ENCODE measurements at regions not wholly inside any gene's neighbourhood (a gene's known extent, or its start where the extent isn't known, plus 50 kb on each side); places are given as distances from the start of the nearest gene placed in this dataset.

DNA sequence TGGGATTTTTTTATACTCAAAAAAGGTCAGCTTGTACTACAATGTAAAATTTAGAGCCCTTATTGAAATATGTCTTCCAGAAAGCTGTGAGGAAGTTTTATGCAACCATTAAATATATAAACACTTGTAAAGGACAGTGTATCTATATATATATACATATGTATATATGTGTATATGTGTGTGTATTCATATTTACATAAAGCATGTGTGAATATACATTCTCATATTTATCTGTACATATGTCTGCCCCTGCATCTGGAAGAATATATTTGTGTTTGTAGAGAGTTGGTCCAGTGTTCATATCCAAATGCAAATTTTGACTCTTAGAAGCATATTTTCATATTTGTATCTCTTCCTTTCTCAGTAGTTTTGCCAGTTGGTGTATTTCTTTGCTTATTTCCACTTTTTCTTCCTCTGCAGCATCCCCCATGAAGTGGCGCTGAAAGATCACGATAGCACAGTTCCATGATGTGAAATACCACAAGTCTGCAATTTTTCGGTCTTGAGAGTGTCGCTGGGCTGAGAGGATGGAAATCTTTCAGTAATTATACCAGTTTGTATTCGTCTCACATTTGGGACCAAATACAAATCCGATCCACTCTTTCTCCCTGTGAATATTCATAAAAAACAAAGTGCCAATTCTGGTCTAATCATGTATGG lies 311.7 kb upstream of the DPH6 start:
- DNase-seq (ENCODE audit: low spot score), result no peak

DNA sequence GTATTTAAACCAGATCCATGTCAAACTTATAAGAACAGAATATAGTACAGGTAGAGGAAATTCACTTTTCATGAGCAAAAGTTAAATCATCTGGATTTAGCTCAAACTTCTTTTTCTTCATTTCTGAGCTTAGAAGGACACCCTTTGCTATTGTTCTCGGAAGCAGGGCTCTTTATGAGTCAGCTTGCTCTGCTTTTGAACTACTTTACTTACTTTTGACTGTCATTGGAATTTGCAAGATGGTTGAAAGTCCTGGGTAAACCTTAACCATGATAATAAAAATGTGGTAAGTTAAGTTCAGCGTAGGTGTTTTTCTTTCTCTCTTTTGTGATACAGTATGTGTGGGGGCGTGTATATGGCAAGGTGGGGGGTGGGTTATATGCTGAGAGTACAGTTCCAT lies 312.7 kb upstream of the DPH6 start:
- DNase-seq (ENCODE audit: low spot score), result no peak

DNA sequence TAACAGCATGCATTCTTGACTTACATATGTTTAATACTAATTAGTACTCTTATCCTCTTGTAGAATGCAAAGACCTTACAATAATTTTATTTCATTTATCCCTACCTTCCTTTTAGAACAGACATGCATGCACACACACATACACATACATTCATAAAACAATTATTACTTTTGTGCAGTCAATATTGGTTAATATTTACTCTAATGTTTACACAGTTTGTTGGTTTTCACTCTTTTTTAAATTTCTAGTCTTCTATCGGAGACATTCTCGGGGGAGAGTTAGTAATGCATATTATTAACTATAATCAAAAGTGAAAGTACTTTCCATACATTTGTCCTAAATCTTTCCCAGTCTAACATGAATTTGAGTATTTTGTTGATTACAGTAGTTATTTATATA lies 317.7 kb upstream of the DPH6 start:
- no peak for DNase-seq (ENCODE audit: low spot score)

DNA sequence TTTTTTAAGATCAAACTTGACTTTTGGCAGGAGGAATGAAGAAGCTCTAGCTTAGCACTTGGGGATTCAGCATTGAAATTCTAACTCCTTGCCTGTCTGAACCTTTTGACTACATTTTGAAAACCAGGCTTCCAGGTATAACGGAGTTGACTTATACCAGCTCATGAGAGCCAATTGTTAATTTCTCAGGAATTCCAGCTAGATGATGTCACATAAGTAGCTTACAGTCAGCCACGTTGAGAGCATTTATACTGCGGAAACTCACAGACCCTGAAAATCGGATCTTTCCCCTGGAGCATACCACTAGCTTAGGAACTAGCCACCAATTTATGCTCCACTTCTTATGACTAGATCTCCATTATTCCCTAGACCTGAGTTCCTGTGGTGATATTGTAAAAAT lies 321.4 kb upstream of the DPH6 start:
- no peak for DNase-seq (ENCODE audit: low spot score)

DNA sequence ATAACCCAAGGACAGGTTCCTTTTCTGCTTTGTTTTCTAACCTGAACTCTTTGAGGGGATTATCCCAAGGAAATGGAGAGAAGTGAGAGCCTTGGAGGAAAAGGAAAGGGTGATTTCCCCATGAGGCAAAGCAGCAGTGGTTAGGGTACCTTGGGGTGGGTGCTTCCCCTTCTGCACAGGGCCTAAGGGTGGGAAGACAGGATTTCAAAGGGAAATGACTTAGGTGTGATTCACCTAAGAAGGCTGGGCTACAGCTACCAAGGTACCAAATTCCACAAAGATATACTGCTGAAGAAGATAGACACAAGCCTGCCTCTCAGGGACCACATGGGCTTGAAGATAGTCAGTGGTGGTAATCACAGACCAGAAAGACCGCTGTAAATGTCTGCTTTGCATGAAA lies 325.3 kb upstream of the DPH6 start:
- no peak for DNase-seq (ENCODE audit: low spot score)

DNA sequence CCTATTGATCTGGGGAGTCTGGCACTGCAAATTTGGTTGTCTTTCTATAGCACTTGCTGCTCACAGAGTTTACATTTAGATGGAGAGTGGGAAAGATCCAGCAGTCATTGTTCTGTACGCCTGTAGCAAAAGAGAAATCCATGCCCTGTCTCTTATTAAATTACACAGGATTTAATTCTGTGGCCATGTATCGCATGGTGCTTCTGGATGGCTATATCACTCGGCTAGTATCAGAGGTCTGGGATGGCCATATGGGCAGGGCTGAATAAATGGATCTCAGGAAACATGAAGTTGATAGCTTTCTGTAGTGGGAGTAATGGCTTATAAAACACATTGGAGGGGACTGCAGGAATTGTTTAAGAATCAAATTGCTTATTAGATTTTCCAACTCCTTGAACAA lies 325.8 kb upstream of the DPH6 start:
- DNase-seq (ENCODE audit: low spot score), result no peak

DNA sequence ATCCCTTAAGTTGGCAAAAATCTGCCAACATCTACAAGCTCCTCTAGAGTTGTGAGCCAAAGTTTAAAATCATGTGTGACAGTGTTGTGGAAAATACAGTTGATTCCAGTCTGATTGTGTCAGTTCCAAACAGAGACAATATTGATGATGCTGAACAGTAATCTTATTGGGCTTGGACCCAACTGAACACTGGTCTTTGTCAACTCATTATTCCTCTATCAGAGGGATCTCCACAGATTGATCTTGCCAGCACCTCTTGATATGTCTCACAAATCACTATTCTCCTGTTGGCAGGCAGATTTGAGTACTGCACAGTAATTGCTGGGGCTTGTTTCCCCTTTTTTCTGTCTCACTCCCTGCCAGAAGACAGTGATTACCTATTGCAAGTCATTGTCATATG lies 326.6 kb upstream of the DPH6 start:
- no peak for DNase-seq (ENCODE audit: low spot score)

DNA sequence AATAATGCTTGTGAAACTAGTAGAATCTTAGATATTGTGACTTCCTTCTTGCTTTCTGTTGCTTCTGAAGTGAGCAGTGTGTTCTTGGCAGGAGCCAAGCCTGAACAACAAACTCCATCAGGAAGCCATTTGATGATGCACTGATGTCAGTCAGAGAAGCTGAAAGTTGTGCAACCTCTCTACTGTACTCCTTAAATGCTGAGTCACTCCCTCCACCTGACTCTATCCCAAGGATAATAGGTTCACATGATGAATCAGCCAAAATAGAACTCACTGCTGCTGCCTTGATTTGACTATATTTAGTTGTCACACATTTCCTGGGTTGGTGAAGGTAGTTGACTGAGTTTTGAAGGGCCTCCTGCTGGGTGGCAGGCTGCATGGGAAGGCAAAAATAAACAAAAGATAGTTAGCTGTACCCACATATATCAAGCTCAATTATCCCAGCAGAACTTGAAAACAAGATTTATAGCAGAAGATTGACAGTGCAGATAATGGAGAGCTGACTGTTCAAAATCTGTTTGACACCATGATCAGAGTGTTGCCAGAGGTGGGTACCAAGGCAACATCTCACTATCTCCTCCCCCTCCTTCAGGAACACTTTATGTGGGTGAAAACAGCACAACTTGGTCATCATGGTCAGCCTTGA lies 328.4 kb upstream of the DPH6 start:
- peak; percentile 71 for DNase-seq (ENCODE audit: low spot score)

DNA sequence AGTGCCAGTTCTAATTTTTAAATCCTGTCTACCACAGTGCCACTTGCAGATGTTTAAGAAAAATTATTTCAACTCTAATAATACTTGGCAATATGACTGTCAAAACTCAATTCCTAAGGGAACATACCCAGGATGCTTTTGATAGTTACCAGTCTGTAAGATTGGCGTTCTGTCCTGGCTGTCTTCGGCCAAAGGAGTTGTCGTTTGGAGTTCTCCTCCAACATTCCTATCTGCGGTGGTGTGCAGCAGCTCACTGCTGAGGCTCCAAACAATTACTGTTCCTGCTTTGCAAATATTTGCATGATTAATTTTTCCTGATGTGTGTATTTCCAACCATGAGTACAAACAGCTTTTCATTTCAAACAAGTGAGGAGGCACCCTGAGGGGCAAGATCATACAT lies 330.8 kb upstream of the DPH6 start:
- no peak for DNase-seq (ENCODE audit: low spot score)

DNA sequence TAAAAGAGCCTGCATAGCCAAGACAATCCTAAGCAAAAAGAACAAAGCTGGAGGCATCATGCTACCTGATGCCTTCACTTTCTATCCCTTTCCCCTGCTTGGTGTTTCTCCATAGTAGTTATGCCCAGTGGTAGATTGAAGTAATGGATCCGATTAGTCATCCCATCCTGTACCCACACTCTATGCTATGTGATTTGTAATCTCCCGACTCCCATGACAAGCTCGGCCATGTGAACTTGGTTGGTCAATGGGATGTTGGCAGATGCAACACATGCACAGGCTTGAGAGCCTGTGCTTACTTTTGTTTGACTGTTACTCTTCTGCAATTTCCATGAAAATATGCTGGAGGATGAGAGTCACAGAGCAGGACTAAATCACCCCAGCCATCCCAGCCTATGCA lies 334.9 kb upstream of the DPH6 start:
- peak; percentile 1 for DNase-seq (ENCODE audit: low spot score)

DNA sequence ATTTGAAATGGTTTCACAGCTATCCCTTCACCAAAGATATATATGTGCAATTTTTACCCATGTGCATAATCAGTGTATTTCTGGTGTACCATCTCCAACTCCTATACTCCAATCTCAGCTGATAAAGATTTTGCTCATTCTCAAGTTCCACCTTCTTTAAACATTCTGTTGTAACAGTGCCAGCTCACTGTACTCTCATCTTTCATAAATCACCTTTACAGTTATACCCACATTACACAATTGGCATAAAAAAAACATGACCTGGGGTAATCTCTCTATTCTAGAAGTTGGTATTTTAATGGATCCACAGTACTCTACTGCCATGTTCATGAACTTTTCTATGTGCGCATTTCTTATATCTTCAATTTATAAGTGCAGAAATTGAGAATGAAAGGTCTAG lies 339.9 kb upstream of the DPH6 start:
- DNase-seq (ENCODE audit: low spot score), result no peak

DNA sequence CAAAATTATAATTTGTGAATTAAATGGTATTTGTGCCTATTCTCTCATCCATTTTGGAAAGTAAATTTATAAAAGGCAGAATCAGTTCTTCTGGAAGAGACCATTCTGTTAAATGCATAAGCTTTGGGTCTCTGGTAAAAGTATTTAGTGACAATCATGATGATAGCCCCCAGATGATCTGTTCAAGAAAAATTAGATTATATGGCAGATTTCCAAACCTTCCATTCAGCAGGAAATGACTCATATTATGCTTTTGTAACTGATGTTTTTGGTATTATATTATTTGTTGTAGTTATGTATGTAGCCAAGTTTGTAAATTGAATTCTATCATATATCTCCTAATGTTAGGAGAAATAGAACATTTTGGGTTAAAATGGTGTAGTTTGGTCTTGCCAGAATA lies 340.8 kb upstream of the DPH6 start:
- DNase-seq (ENCODE audit: low spot score), result peak; percentile 17

DNA sequence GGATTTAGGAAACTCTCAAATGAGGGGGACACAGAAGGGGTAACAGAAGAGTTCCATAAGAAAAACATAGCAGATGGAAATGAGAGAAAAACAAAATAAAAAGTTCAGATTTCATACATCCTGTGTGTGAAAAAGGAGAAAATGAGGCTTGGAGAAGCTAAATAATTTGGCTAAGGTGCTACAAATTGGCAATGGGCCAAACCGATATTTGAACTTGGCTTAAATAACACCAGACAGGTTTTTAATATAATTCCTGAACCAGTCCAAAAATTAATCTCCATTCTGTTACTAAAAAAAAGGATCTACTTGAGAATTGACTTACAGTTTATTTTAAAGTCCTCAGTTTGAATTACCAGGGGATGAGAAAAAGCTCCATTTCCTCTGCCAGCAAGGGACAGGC lies 342.9 kb upstream of the DPH6 start:
- DNase-seq (ENCODE audit: low spot score), result no peak

DNA sequence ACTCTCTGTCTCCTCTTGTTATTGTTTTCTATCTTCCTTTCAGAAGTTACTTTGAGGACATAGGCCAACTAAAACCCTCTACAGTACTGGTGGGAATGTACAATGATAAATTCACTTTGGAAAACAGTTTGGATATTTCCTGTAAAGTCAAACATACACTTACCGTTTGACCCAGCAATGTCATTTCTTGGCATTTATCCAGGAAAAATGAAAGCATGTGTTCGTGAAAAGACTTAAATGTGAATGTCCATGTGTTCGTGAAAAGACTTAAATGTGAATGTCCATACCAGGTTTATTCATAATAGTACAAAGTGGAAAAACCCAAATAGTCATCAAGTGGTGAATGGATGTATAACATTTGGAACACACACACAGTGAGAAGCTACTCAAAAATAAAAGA lies 361.5 kb upstream of the DPH6 start:
- no peak for DNase-seq (ENCODE audit: low spot score)

DNA sequence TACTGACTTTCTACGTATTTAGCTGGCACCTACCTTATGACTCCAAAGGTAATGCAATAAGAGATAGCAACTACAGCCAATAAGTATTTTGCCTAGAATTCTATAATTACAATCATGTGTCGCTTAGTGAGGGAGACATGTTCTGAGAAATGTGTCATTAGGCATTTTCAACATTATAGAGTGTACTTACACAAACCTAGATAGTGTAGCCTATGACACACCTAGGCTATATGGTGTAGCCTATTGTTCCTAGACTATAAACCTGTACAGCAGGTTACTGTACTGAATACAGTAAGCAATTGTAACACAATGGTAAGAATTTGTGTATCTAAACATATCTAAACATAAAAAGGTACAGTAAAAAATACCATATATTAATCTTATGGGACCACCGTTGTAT lies 363.4 kb upstream of the DPH6 start:
- no peak for DNase-seq (ENCODE audit: low spot score)

DNA sequence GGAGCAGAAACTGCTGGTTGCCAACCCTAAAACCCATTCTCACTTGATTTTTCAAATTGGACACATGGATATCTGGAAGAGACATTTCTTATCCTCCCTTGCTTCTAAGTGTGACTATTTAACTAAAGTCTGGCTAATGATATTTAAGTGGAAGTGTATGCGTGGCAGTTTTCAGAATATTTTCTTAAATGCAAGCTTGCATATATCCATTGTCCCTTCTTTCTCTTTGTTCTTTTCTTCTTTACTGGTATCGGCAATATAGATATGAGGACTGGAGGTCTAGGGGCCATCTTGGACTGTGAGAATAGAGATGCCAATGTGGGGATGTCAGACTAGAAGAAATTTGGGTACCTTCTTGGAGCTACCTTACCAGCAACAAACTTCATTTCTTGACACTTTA lies 364.3 kb upstream of the DPH6 start:
- no peak for DNase-seq (ENCODE audit: low spot score)

DNA sequence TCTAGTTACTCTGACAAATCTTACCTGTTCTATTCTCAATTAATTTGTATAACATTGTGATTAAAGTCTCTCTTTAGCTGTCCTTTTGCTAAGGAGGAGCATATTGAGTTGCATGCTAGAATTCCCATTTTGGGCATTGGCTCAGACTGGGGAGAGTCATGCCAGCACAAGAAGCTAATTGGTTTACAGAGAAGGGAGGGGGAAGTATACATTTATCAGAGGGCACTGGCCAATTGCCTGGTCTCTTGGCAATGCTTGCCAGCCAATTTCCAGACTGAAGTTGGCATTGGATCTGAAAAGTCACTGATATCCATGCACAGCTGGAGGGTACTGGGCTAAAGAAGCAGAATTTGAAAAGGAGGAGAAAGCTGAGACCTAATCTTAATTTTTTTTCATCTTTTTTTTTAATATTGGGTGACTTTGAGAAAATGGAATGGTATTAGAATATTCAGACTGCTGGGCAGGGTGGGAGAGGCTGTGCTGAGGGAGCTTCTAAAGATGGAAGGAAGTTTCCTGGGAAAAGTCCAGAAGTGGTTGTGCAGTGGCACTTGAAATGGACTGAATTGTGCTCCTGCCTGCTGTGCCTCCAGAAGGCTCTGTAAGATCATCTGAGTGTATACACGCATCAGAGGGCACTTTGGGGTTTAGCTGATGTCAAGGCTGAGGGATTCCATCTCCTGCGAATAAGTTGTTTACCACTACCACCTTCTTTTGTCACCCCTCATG lies 365.2 kb upstream of the DPH6 start:
- DNase-seq (ENCODE audit: low spot score), result no peak

DNA sequence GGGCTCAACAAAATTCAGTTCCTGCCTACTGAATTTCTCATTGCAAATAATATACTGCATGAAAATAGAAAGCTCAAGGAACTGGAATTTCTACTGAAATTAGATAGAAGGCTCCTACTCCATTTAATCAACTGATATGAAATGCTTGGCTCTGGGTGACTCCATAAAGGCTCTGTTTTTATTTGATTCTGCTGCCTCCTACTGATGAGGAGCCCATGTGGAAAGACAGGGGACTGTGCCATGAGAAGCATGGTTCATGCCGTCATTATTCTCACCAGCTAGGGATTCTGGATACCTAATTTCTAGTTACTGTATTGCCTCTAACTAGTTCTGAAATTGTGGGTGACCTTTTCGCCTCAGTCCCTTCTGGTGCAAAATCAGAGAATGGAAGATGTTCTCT lies 366.2 kb upstream of the DPH6 start:
- no peak for DNase-seq (ENCODE audit: low spot score)

DNA sequence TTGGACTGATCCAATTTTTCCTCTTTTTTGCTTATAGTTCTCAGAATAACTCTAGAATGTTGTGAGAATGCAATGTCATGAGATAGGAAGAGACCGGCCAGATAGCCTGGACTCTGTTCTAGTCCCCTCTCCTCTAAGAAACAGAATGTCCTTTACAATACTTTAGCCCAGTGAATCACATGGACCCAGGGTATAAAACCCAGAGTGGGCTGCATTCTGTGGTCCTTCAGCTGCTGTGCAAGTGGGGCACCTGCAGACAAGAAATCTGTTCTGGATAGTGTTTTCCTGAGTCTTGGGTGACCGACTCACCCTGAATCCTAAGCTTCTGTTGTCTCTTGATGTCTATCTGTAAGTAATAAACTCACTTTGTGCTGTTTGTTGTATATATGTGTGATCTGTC lies 368.6 kb upstream of the DPH6 start:
- no peak for DNase-seq (ENCODE audit: low spot score)

DNA sequence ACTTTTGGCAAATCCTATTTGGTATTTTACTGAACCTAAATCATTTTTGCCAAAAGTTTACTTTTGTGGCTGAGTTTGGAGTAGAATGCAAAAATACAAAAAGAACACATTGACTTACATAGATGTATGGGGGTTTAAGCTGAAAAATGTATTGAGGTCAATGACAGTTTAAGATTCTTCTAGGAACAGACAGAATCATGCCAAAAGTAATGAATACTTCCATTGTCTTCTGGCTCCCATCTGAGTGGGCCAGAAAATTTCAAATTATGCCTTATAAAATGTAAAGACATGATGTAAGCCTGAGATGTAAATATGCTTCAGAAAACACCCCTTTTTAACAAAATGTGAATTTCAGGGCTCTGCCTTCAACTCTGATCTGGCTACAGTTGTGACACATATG lies 375.1 kb upstream of the DPH6 start:
- no peak for DNase-seq (ENCODE audit: low spot score)

DNA sequence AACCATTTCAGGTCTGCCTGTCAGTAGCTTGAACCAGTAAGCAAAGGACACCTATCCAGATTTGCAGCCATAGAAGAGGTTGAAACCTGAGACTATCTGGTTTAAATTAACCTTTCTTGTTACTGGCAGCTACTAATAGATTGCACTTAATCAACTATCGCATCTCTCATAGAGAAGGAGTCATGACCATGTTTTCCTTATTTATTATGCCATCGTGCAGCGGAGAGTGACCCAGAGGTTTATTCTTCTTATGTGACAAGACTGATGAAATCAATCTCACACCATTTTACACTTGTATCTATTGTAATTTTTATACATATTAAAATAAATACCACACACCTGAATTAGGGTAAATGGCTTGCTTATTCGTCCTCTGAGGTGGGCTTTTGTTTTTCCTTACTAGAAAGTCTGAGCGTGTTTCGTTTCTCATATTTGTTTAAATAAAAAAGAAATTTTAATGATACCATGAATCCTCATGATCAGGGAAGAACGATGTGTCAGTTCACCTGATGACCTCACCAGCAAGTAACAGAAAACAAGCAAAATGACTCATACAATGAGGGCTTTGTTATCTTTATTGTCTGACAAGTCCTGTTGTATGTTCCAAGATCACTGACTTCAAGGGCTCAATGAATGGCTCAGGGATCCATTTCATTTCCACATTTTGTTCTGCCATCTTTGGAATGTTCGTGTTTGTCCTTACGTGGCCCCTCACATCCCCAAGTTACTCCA lies 379.5 kb upstream of the DPH6 start:
- peak; percentile 30 for DNase-seq (ENCODE audit: low spot score)

DNA sequence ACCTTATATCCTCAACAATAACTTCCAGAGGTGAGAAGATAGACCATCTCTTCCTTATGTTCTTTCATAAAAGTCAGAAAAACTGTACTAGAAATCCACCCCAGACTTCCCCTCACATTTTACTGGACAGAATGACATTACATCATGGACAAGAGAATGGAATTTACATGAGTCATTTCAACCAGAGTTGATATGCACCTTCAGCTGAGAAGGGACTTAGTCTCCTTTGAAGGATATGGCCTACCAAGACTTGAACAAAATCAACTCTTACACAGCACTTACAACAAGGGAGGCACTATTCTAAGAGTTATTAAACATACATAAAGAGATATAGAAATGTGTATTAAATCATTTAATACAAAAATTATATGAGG lies 380.0 kb upstream of the DPH6 start:
- peak; percentile 3 for DNase-seq (ENCODE audit: low spot score)

DNA sequence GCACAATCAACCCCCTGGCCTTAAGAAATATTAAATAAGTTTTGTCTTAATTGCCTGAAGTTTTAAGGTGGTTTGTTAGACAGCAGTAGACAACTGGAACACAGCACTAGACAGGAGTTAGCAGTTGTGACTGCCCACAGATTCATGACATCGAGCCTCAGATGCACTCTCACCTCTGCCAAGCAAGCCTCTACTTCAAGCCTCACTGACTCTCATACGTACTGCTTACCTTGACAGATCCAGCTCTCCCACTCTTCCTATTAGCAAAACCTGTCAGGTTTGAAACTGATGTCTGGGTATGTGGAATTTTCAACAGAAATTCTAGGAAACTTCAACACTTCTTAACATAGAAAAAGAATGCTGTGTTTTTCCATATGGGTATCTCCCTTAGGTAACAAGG lies 382.9 kb upstream of the DPH6 start:
- no peak for DNase-seq (ENCODE audit: low spot score)
